ENCODE measurements at regions not wholly inside any gene's neighbourhood (a gene's known extent, or its start where the extent isn't known, plus 50 kb on each side); places are given as distances from the start of the nearest gene placed in this dataset.
A peak's percentile ranks its signal among the peaks of the same experiment; 100 is the strongest.

- intact Hi-C loops (cut with micrococcal nuclease), result no loop called here
- Histone ChIP-seq H3K9ac (ENCODE audit: insufficient read depth, low read length, poor library complexity, severe bottlenecking) (no peak overlapping the region), H4K20me1 (ENCODE audit: insufficient read depth, low read length) (no peaks in the 10 kb centered on the region), H3K4me3 (replicated peaks in 1 of 3; ENCODE audit: low read depth in 2 of 3, low read length in 3 of 3) (no peak overlapping the region), H2AFZ (ENCODE audit: insufficient read depth, low read depth, low read length, poor library complexity, severe bottlenecking) (no peak overlapping the region), H3K79me2 (ENCODE audit: insufficient read depth, low read length) (no peaks in the 10 kb centered on the region), H3K27me3 (ENCODE audit: control insufficient read depth in 2 of 2, insufficient read depth in 2 of 2, low read length in 2 of 2) (no peaks in the 10 kb centered on the region), H3K4me2 (replicated peaks; ENCODE audit: extremely low read depth, low read length, poor library complexity, severe bottlenecking) (no peak overlapping the region), H3K27ac (ENCODE audit: low read depth in 1 of 2, low read length in 2 of 2) (no peak overlapping the region), H3K36me3 (replicated peaks in 1 of 2; ENCODE audit: control insufficient read depth in 1 of 2, insufficient read depth in 2 of 2, low read length in 2 of 2) (no peaks in the 10 kb centered on the region), H3K4me1 (ENCODE audit: control insufficient read depth in 1 of 2, insufficient read depth in 2 of 2, low read length in 2 of 2) (no peaks in the 10 kb centered on the region), H3K9me3 (replicated peaks in 1 of 2; ENCODE audit: control insufficient read depth in 1 of 2, insufficient read depth in 1 of 2, low read length in 2 of 2) (peaks cover 0 to 5% of the 10 kb centered on the region in 2 donors)
- no CpG with 5 or more reads among the region's 1 CpG for WGBS (ENCODE audit: insufficient coverage)
- Mint-ChIP-seq H3K4me3 (no peak overlapping the region), H3K9me3 (peaks cover 0 to 15% (median 10%) of the 10 kb centered on the region in 7 donors), H3K4me1 (no peaks in the 10 kb centered on the region), H3K36me3 (no peaks in the 10 kb centered on the region), H3K27me3 (ENCODE audit: low read depth in 3 of 3) (peaks cover 0 to 2% (median 0%) of the 10 kb centered on the region in 3 donors), H3K27ac (no peak overlapping the region)
- TF ChIP-seq CTCF (IDR thresholded peaks at IDR 0.05), result no peak
- DNase-seq, result no peak
Observed at GRCh38 chr12:46110223-46110611, 119.8 kb upstream of the SCAF11 start.

- no peak for DNase-seq
- Histone ChIP-seq H4K20me1 (ENCODE audit: insufficient read depth, low read length) (no peaks in the 10 kb centered on the region), H2AFZ (ENCODE audit: insufficient read depth, low read depth, low read length, poor library complexity, severe bottlenecking) (peak overlapping the region; percentile 8), H3K27ac (ENCODE audit: low read depth in 1 of 2, low read length in 2 of 2) (no peak overlapping the region), H3K4me1 (ENCODE audit: control insufficient read depth in 1 of 2, insufficient read depth in 2 of 2, low read length in 2 of 2) (no peaks in the 10 kb centered on the region), H3K36me3 (replicated peaks in 1 of 2; ENCODE audit: control insufficient read depth in 1 of 2, insufficient read depth in 2 of 2, low read length in 2 of 2) (no peaks in the 10 kb centered on the region), H3K9ac (ENCODE audit: insufficient read depth, low read length, poor library complexity, severe bottlenecking) (no peak overlapping the region), H3K9me3 (replicated peaks in 1 of 2; ENCODE audit: control insufficient read depth in 1 of 2, insufficient read depth in 1 of 2, low read length in 2 of 2) (peaks cover 0 to 5% of the 10 kb centered on the region in 2 donors), H3K4me2 (replicated peaks; ENCODE audit: extremely low read depth, low read length, poor library complexity, severe bottlenecking) (no peak overlapping the region), H3K27me3 (ENCODE audit: control insufficient read depth in 2 of 2, insufficient read depth in 2 of 2, low read length in 2 of 2) (no peaks in the 10 kb centered on the region), H3K79me2 (ENCODE audit: insufficient read depth, low read length) (no peaks in the 10 kb centered on the region), H3K4me3 (replicated peaks in 1 of 3; ENCODE audit: low read depth in 2 of 3, low read length in 3 of 3) (no peak overlapping the region)
- no peak overlapping the region for H3K4me3 Mint-ChIP-seq
- H3K9me3 Mint-ChIP-seq, result peaks cover 0 to 15% (median 10%) of the 10 kb centered on the region in 7 donors
- peaks cover 0 to 2% (median 0%) of the 10 kb centered on the region in 3 donors for H3K27me3 Mint-ChIP-seq (ENCODE audit: low read depth in 3 of 3)
- no peaks in the 10 kb centered on the region for H3K4me1 Mint-ChIP-seq
- H3K27ac Mint-ChIP-seq, result no peak overlapping the region
- intact Hi-C loops (cut with micrococcal nuclease), result no loop called here
- no peaks in the 10 kb centered on the region for H3K36me3 Mint-ChIP-seq
- WGBS (ENCODE audit: insufficient coverage), result 90% methylated on average over 4 of the region's 9 CpGs
- no peak for TF ChIP-seq CTCF (IDR thresholded peaks at IDR 0.05)
Observed at GRCh38 chr12:46109343-46110222, 119.2 kb upstream of the SCAF11 start.
